B cell (primary cell): ENCODE measurements at regions not wholly inside any gene's neighbourhood (a gene's known extent, or its start where the extent isn't known, plus 50 kb on each side); places are given as distances from the start of the nearest gene placed in this dataset.

Experiments
- EZH2 ChIP-seq: IDR thresholded peaks from 2 replicates; pipeline ENCODE4 v1.6.1; 2012; ENCODE audit warnings: borderline replicate concordance, low read depth, mild to moderate bottlenecking, moderate library complexity, low read length; ENCODE audit not compliant: insufficient read depth, poor library complexity, severe bottlenecking
- TF ChIP-seq, protein P1 (sequence below): fragments of 200-600 bp; IDR thresholded peaks from one replicate; pipeline ENCODE4 v1.8.0; 2022; ENCODE audit warnings: antibody characterized with exemption, mild to moderate bottlenecking

DNA sequence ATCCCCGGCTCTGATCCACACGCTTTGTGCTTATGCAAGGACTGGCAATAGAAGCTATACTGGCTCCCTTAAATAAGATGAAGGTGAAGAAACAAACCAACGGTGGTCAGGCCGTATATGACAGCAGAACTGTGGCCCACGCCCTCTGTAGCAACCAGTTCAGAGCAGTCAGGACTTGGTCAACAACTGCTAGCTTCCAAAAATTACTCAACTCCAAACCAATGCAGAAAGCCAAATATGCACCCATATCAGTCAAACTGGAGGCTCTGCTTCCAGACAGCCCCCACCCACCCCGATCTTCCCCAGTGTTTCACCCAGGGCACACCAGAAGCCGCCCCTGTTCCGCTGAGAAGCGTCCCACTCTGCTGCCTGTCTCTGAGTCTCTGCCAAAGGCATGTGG is 222.3 kb upstream of the MGMT start:
- TF ChIP-seq, protein P1, sequence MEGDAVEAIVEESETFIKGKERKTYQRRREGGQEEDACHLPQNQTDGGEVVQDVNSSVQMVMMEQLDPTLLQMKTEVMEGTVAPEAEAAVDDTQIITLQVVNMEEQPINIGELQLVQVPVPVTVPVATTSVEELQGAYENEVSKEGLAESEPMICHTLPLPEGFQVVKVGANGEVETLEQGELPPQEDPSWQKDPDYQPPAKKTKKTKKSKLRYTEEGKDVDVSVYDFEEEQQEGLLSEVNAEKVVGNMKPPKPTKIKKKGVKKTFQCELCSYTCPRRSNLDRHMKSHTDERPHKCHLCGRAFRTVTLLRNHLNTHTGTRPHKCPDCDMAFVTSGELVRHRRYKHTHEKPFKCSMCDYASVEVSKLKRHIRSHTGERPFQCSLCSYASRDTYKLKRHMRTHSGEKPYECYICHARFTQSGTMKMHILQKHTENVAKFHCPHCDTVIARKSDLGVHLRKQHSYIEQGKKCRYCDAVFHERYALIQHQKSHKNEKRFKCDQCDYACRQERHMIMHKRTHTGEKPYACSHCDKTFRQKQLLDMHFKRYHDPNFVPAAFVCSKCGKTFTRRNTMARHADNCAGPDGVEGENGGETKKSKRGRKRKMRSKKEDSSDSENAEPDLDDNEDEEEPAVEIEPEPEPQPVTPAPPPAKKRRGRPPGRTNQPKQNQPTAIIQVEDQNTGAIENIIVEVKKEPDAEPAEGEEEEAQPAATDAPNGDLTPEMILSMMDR: no peak
- TF ChIP-seq EZH2: no peak
